ENCODE measurements at regions not wholly inside any gene's neighbourhood (a gene's known extent, or its start where the extent isn't known, plus 50 kb on each side); places are given as distances from the start of the nearest gene placed in this dataset.

GRCh38 chr3:181317508-181317907 lies 328.0 kb upstream of the DNAJC19 start:
- TF ChIP-seq CTCF (IDR thresholded peaks at IDR 0.05) (no peak), POLR2A (IDR thresholded peaks at IDR 0.05) (no peak)
